GM23338 (cell line): ENCODE measurements at regions not wholly inside any gene's neighbourhood (a gene's known extent, or its start where the extent isn't known, plus 50 kb on each side); places are given as distances from the start of the nearest gene placed in this dataset.

ENCODE experiments used
- ATAC-seq: fragments of 200-7000 bp; cut with Tn5 transposase; 3 replicates; pipeline ENCODE4 v1.9.1; 2020
- DNase-seq: peaks from one replicate; pipeline ENCODE4 v3.0.0-alpha.2; 2015; ENCODE audit warnings: low spot score
- H2AFZ ChIP-seq: fragments of 200-600 bp; sonication (generic); 2 replicates; pipeline ENCODE4 v1.8.0; 2016; ENCODE audit warnings: antibody characterized with exemption, mild to moderate bottlenecking, moderate library complexity
- H3F3A ChIP-seq: fragments of 200-600 bp; sonication (generic); replicated peaks from 2 replicates; pipeline ENCODE4 v1.8.0; 2017; ENCODE audit warnings: antibody characterized with exemption, mixed run types, low read depth
- H3K27ac ChIP-seq: fragments of 200-600 bp; sonication (generic); 2 replicates; pipeline ENCODE4 v1.6.1; 2016; ENCODE audit warnings: low read depth
- H3K27me3 ChIP-seq: fragments of 200-600 bp; sonication (generic); 2 replicates; pipeline ENCODE4 v1.8.0; 2016; ENCODE audit warnings: mild to moderate bottlenecking, mixed run types, moderate library complexity; ENCODE audit not compliant: insufficient read depth
- H3K36me3 ChIP-seq: fragments of 200-600 bp; sonication (generic); 2 replicates; pipeline ENCODE4 v1.8.0; 2016; ENCODE audit warnings: mild to moderate bottlenecking; ENCODE audit not compliant: insufficient read depth
- H3K4me1 ChIP-seq: fragments of 200-600 bp; sonication (generic); 2 replicates; pipeline ENCODE4 v1.8.0; 2016; ENCODE audit warnings: mild to moderate bottlenecking, moderate library complexity; ENCODE audit not compliant: insufficient read depth
- H3K4me2 ChIP-seq: fragments of 200-600 bp; sonication (generic); 2 replicates; pipeline ENCODE4 v1.7.1; 2017; ENCODE audit warnings: mixed run types
- H3K4me3 ChIP-seq: fragments of 200-600 bp; sonication (generic); 2 replicates; pipeline ENCODE4 v1.6.1; 2016; ENCODE audit warnings: mixed run types
- H3K79me2 ChIP-seq: fragments of 200-600 bp; sonication (generic); replicated peaks from 2 replicates; pipeline ENCODE4 v1.8.0; 2017; ENCODE audit warnings: mild to moderate bottlenecking; ENCODE audit not compliant: insufficient read depth
- H3K9me2 ChIP-seq: fragments of 200-600 bp; sonication (generic); 2 replicates; pipeline ENCODE4 v1.8.0; 2017; ENCODE audit not compliant: insufficient read depth
- H4K20me1 ChIP-seq: fragments of 200-600 bp; sonication (generic); replicated peaks from 2 replicates; pipeline ENCODE4 v1.8.0; 2017; ENCODE audit warnings: mild to moderate bottlenecking; ENCODE audit not compliant: insufficient read depth
- H3K27ac Mint-ChIP-seq: 2 replicates; pipeline ENCODE4 v1.8.0; 2020; ENCODE audit warnings: inconsistent platforms, mild to moderate bottlenecking, moderate library complexity, mixed read lengths
- H3K27me3 Mint-ChIP-seq: 3 replicates; pipeline ENCODE4 v1.8.0; 2022; ENCODE audit warnings: low read depth, mild to moderate bottlenecking, moderate library complexity, mixed read lengths, inconsistent platforms; ENCODE audit not compliant: insufficient read depth, poor library complexity
- H3K36me3 Mint-ChIP-seq: 3 replicates; pipeline ENCODE4 v1.8.0; 2021; ENCODE audit warnings: low read depth, mild to moderate bottlenecking, inconsistent platforms, moderate library complexity, mixed read lengths
- H3K4me1 Mint-ChIP-seq: 3 replicates; pipeline ENCODE4 v1.8.0; 2020; ENCODE audit warnings: mild to moderate bottlenecking, inconsistent platforms, mixed read lengths
- H3K4me3 Mint-ChIP-seq: 3 replicates; pipeline ENCODE4 v1.8.0; 2021; ENCODE audit warnings: moderate library complexity, mild to moderate bottlenecking, inconsistent platforms, mixed read lengths
- H3K9me3 Mint-ChIP-seq: 3 replicates; pipeline ENCODE4 v1.8.0; 2020; ENCODE audit warnings: moderate library complexity, mild to moderate bottlenecking, inconsistent platforms, mixed read lengths
- CREB1 ChIP-seq: fragments of 250-450 bp; sonication (Bioruptor Pico); IDR thresholded peaks from 2 replicates; pipeline ENCODE4 v1.5.0; 2020; ENCODE audit warnings: low read depth, mild to moderate bottlenecking, moderate library complexity
- POLR2AphosphoS5 ChIP-seq: IDR thresholded peaks from 2 replicates; pipeline ENCODE4 v1.6.1; 2016; ENCODE audit warnings: antibody characterized with exemption, low read depth
- STAT1 ChIP-seq: IDR thresholded peaks from one replicate; pipeline ENCODE4 v1.6.1; 2016; ENCODE audit warnings: antibody characterized with exemption; ENCODE audit not compliant: unreplicated experiment
- ZNF462 ChIP-seq: fragments of 250-450 bp; sonication (Bioruptor Pico); IDR thresholded peaks from 2 replicates; pipeline ENCODE4 v1.5.0; 2020; ENCODE audit warnings: mild to moderate bottlenecking, moderate library complexity

DNA sequence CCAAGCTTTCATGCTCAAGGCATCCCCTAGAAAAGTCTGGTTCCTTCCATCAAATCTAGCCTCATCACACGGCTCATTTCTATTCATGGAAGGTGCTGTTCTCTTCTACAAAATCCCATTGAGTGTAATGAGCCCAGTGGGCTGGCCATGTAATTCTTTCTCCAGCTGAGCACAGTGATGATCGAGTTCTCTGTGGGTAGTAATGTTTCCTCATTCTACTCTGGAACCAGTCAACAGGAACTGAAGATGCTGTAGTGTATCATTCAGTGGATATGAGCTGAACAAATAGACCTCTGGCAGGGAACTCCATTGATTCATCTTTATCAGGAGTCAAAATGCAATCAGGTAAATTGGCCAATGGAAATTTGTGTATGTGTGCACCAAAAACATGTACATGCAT, 149.2 kb downstream of the LRRC70 start:
- Histone ChIP-seq H4K20me1 (no peaks in the 10 kb centered on the region), H3K4me2 (no peak overlapping the region), H3K27ac (no peak overlapping the region), H3K36me3 (no peaks in the 10 kb centered on the region), H3K4me1 (no peaks in the 10 kb centered on the region), H3K79me2 (no peaks in the 10 kb centered on the region), H3F3A (no peaks in the 10 kb centered on the region), H3K27me3 (no peaks in the 10 kb centered on the region), H2AFZ (no peak overlapping the region), H3K9me2 (no peaks in the 10 kb centered on the region; the same call in 1 of the 2 replicates), H3K4me3 (no peak overlapping the region)
- ATAC-seq (no peak), DNase-seq (no peak)
- Mint-ChIP-seq H3K4me3 (no peak overlapping the region), H3K4me1 (no peaks in the 10 kb centered on the region), H3K36me3 (no peaks in the 10 kb centered on the region), H3K27ac (no peak overlapping the region), H3K27me3 (peaks cover 1% of the 10 kb centered on the region), H3K9me3 (peaks cover 3% of the 10 kb centered on the region; the same call in 1 of the 3 replicates)
- no peak for TF ChIP-seq STAT1
- no peak for TF ChIP-seq ZNF462

GRCh38 chr5:62727184-62727583, 148.6 kb downstream of the LRRC70 start:
- no peak overlapping the region for H3K4me3 ChIP-seq
- no peaks in the 10 kb centered on the region for H4K20me1 ChIP-seq
- Mint-ChIP-seq H3K27me3 (peaks cover 1% of the 10 kb centered on the region), H3K27ac (no peak overlapping the region), H3K4me1 (no peaks in the 10 kb centered on the region), H3K36me3 (no peaks in the 10 kb centered on the region), H3K9me3 (peaks cover 3% of the 10 kb centered on the region; the same call in 1 of the 3 replicates), H3K4me3 (no peak overlapping the region)
- TF ChIP-seq STAT1, result no peak
- no peak for TF ChIP-seq CREB1 (CRISPR knock-in tag)
- TF ChIP-seq POLR2AphosphoS5, result no peak
- H3F3A ChIP-seq, result no peaks in the 10 kb centered on the region
- no peaks in the 10 kb centered on the region for H3K79me2 ChIP-seq
- no peak overlapping the region for H2AFZ ChIP-seq
- ATAC-seq (no peak), DNase-seq (no peak)
- no peaks in the 10 kb centered on the region; the same call in 1 of the 2 replicates for H3K9me2 ChIP-seq
- no peaks in the 10 kb centered on the region for H3K4me1 ChIP-seq
- no peaks in the 10 kb centered on the region for H3K27me3 ChIP-seq
- no peak overlapping the region for H3K4me2 ChIP-seq
- H3K27ac ChIP-seq, result no peak overlapping the region
- no peaks in the 10 kb centered on the region for H3K36me3 ChIP-seq
